ENCODE measurements at regions not wholly inside any gene's neighbourhood (a gene's known extent, or its start where the extent isn't known, plus 50 kb on each side); places are given as distances from the start of the nearest gene placed in this dataset.

DNA sequence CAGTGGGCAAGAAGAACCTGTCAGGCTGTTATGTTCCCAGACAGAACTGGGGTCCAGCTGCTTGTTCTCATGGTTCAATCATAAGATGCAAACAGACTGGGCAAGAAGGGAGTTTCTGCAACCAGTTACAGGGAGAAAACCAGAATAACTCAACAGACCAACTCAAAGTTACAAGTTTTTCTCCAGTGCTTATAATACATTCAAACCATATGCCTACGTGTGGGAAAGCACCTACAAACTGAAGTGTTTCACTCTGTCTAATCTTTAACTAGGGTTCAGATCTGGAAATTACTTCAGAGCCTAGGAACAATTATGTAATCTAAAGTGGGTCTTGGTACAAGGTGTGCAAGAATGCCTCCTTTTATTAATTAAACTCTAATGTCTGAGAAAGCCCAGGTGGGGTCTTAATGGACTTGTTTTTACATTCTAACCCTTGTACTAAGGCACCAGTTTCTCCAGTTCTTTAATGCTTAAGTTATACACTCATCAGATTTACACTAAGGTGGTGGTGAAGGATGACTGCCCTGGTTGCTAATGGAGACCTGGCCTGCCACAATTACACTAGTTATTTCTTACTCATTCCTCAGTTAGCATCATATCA lies 951.9 kb downstream of the TSN start:
- TF ChIP-seq TARDBP (IDR thresholded peaks at IDR 0.05): no peak
- no peak for TF ChIP-seq CTBP1 (IDR thresholded peaks at IDR 0.05; ENCODE audit: borderline replicate concordance)
- TF ChIP-seq SP1 (IDR thresholded peaks at IDR 0.05): no peak
- TF ChIP-seq NFRKB (IDR thresholded peaks at IDR 0.05): no peak
- no peak for TF ChIP-seq SUZ12 (IDR thresholded peaks at IDR 0.05)
- TF ChIP-seq HDGF (IDR thresholded peaks at IDR 0.05; ENCODE audit: borderline replicate concordance): no peak
- no peak for TF ChIP-seq BHLHE40 (IDR thresholded peaks at IDR 0.05; ENCODE audit: borderline replicate concordance)
- no peak for TF ChIP-seq FOXK2 (IDR thresholded peaks at IDR 0.05)
- no peak for TF ChIP-seq FOXA1 (IDR thresholded peaks at IDR 0.05)
- no peak for TF ChIP-seq L3MBTL2 (conservative IDR thresholded peaks at IDR 0.05)
- TF ChIP-seq, protein P1, sequence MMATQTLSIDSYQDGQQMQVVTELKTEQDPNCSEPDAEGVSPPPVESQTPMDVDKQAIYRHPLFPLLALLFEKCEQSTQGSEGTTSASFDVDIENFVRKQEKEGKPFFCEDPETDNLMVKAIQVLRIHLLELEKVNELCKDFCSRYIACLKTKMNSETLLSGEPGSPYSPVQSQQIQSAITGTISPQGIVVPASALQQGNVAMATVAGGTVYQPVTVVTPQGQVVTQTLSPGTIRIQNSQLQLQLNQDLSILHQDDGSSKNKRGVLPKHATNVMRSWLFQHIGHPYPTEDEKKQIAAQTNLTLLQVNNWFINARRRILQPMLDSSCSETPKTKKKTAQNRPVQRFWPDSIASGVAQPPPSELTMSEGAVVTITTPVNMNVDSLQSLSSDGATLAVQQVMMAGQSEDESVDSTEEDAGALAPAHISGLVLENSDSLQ (IDR thresholded peaks at IDR 0.05): no peak
- no peak for TF ChIP-seq FOXM1 (IDR thresholded peaks at IDR 0.05; ENCODE audit: borderline replicate concordance)

Data from HEK293T (cell line).